Limb (tissue), 2 donors: ENCODE measurements at regions not wholly inside any gene's neighbourhood (a gene's known extent, or its start where the extent isn't known, plus 50 kb on each side); places are given as distances from the start of the nearest gene placed in this dataset.
"Not testable (repeated sequence)": the region's sequence is repeated elsewhere in the genome, so short reads cannot be mapped to it uniquely, and the experiment has no call there.

ENCODE experiments used
- DNase-seq, 2 donors: peaks; one replicate each; pipeline ENCODE4 v3.0.0-alpha.2; 2016; ENCODE audit errors: extremely low spot score in 2 of 2

DNA sequence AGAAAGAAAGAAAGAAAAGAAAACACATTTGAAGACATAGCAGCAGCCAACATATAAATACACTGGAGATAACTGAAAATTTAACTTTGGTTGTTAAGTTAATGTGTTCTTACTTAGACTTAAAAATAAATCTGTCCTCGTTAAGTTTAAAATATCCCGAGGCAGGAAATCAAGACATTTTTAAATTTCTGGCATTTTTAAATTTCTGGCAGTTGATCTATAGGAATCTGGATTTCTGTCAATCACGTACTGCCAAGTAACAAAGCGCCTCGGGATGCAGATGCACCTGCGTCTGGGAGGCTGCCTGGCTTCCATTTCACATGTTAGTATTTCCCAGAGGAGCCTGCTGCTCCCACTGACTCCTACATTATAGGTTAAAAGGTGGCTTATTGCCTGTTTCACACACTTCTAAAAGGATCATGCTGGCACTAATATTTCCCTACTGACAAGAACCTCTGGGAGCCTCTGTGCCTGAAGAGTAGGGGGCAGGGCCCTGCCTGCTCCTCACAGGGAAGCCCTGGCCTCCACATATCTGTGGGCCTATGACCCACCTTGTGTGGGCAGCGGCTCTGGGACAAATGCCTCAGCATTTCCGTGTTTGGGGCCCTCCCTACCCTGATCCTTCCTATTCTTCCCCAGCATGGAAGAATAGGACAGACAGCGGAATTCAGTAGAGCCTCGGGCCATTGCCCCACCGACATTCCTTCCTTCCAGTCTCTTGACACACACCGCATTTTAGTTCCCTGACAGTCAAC is 62.8 kb upstream of the ATP12A start:
- no peak for DNase-seq

- no peak for DNase-seq
Observed at GRCh38 chr13:24618011-24618955, 61.9 kb upstream of the ATP12A start.

DNA sequence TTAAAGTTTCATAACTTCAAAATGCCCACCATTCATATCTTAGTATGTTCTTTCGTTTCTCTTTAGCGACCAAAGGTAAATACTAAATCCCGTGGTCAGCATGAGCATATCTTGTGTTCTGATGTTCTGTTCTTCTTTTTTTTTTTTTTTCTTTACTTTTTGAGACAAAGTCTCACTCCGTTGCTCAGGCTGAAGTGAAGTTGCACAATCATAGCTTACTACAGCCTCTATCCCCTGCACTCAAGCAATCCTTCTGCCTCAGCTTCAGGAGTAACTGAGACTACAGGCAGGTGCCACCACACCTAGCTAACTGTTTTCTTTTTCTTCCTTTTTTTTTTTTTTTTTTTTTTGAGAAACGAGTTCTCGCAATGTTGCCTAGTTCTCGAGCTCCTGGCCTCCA is 60.9 kb upstream of the ATP12A start:
- no peak for DNase-seq

- DNase-seq = not testable (repeated sequence)
Observed at GRCh38 chr13:24622481-24623148, 57.6 kb upstream of the ATP12A start.

DNA sequence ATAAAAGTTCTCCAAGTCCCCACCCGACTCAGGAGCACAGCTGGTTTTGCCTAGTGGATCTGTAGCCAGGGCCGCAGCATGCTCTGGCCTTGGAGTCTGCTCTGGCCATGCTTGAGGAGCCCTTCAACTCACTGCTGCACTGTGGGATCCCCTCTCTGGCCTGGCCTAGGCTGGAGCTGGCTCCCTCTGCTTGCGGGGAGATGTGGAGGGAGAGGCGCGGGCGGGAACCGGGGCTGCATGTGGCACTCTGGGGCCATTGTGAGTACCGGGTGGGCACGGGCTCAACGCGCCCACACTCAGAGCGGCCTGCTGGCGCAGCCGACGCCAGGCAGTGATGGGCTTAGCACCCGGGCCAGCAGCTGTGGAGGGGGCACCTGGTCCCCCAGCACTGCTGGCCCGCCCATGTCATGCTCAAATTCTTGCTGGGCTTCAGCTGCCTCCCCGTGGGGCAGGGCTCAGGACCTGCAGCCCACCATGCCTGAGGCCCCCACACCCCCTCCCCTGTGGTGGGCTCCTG is 57.0 kb upstream of the ATP12A start:
- DNase-seq = no peak

DNA sequence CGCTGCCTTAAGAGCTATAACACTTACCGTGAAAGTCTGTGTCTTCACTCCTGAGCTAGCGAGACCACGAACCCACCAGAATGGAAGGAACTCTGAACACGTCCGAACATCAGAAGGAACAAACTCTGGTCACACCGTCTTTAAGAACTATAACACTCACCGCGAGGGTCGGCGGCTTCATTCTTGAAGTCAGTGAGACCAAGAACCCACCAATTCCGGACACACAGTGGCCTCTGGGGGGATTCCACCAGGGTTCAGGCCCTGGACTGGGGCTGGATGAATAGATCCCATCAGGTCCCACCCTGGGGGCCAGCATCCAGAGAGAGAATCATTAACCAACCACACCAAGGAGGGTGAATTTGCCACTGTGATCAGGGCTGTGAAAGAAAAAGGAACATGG is 55.8 kb upstream of the ATP12A start:
- no peak for DNase-seq

- DNase-seq = no peak
Observed at GRCh38 chr13:24624801-24625231, 55.4 kb upstream of the ATP12A start.

DNA sequence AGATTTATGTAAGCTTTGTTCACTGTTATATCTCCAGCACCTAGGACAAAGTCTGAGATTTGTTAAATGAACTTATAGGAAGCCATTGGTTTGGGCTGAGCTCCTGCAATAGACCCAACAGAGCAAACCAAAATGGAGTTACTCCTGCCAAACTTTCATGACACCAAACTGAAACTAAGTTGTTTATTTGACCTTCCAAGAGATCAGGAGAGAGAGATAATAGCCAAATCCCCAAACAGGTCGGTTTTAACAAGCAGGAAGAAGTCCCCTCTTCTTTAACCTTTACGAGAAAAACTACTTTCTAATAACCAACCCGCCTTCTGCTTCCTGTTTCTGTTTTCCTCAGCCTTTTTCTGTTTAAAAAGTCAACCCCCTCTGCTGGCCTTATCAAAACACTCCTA is 54.9 kb upstream of the ATP12A start:
- DNase-seq = no peak

- no peak for DNase-seq
Observed at GRCh38 chr13:24625870-24626849, 54.0 kb upstream of the ATP12A start.

- DNase-seq = peak in 1 of 2 donors; percentile 53
Observed at GRCh38 chr13:24627090-24627714, 53.0 kb upstream of the ATP12A start.

DNA sequence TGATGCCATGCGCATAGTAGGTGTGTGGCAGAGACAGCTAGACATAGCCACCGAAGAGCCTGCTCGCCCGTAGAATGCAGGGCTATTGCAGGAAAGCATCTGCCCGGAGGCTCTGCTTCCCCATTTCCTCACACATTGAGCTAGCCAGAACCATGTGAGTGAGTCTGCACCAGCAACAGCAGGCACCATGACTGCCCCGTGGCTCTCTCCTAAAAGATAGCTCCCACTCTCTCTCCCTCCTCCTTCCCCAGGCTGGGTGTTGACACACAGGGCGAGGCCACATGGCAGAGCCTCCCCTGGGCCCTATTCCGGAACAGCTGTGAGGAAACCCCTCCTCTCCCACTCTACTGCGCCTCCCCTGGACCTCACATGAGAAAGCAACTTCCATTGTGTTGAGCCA is 52.3 kb upstream of the ATP12A start:
- no peak for DNase-seq

DNA sequence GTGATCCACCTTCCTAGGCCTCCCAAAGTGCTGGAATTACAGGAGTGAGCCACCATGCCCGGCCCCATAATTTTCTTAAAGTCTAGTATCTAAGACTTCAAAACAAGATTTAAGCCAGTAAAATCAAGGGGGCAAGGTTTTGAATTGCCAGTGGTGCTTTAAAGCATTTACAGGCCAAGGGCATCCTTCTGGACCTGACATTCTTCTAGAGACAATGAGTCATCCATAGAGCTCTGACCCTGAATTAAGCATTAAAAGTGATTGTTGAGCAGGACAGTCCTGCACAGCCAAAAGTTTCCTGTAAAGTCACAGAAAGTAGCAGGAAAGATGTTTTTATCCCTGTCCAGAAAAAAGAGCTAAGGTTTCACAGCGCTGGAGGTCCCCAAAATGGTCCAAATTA is 50.9 kb upstream of the ATP12A start:
- DNase-seq = no peak

DNA sequence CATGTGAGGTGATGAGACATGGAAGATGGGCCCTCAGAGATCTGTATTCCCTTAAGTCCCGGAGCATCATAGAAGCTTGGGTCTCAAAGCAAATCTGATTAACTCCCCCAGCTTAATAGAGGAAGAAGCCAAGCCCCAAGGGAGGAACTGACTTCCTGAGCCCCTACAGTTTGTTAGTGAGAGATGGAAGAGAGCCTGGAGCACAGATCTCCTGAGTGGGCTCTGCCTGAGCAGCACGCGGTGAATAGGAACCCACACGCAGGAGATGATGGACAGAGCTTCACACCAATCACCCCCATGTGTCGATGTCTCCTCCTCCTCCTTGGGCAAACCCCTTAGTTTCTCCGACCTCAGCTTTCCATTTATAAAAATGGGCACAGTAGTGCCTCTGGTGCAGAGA is 50.1 kb upstream of the ATP12A start:
- no peak for DNase-seq
